ENCODE measurements at regions not wholly inside any gene's neighbourhood (a gene's known extent, or its start where the extent isn't known, plus 50 kb on each side); places are given as distances from the start of the nearest gene placed in this dataset.

DNA sequence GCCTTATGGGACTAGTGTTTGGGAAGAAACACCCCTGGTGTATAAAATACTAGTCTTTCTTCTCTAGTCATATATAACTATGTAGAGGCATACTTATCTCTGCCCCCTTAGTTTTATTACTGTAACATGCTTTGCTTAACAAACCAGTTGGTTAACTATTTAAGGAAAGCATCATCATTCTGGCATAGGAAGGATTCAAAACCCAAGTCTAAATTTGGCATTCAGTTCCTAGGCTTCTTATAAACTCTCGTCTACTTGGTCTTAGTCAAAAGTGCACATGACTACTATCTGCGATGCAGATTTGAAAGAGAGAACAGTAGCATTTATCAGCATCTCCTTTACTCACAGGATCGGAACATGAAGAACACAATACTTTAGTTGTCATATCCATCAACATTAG, 111.3 kb downstream of the MFAP3L start:
- no peak for DNase-seq
- ATAC-seq: no peak
- no peak overlapping the region for H3K4me3 Mint-ChIP-seq
- peaks cover 1% of the 10 kb centered on the region for H3K27me3 Mint-ChIP-seq
- CTCF ChIA-PET: no interaction called here
- H3K27ac Mint-ChIP-seq: no peak overlapping the region
- POLR2A ChIA-PET: no interaction called here
- H3K9me3 Mint-ChIP-seq: peaks cover 8% of the 10 kb centered on the region
- no peaks in the 10 kb centered on the region for H3K4me1 Mint-ChIP-seq (ENCODE audit: low read depth)
- no peak for TF ChIP-seq CTCF (IDR thresholded peaks at IDR 0.05)
- no peaks in the 10 kb centered on the region for H3K36me3 Mint-ChIP-seq (ENCODE audit: low read depth)
- intact Hi-C loops (cut with micrococcal nuclease): no loop called here

- Mint-ChIP-seq H3K27me3 (peaks cover 1% of the 10 kb centered on the region), H3K36me3 (ENCODE audit: low read depth) (no peaks in the 10 kb centered on the region), H3K4me1 (ENCODE audit: low read depth) (no peaks in the 10 kb centered on the region), H3K9me3 (peaks cover 8% of the 10 kb centered on the region), H3K27ac (no peak overlapping the region), H3K4me3 (no peak overlapping the region)
- ATAC-seq (no peak), DNase-seq (no peak)
- ChIA-PET POLR2A (no interaction called here), CTCF (interaction anchor here (0.5 kb wide), 1 partner anchor 254 kb away, joined by 3 read pairs; no protein-coding TSS in a partner anchor)
- intact Hi-C loops (cut with micrococcal nuclease): no loop called here
- TF ChIP-seq CTCF (IDR thresholded peaks at IDR 0.05): no peak
These were observed 113.2 kb downstream of the MFAP3L start for GRCh38 chr4:169912996-169913395.

DNA sequence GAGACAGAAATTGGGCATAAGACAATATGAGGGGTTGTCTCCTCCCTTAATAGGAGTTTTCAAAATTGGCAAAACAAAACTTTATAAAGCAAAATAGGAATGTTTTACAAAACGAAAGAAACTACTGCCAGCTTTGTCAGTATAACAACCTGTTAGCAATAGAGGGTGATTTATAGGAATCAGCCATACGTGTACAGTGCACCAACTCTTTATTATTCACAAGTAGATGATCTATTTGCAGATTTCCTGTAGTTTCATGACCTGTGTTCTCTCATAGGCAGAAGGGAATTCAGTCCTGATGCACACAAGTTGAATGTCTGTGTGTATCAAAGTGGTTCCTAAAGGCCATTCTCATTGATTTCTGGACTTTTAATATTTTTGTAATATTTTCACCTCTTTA, 116.3 kb downstream of the MFAP3L start:
- DNase-seq (no peak), ATAC-seq (no peak)
- TF ChIP-seq CTCF (IDR thresholded peaks at IDR 0.05): no peak
- no peaks in the 10 kb centered on the region for H3K4me1 Mint-ChIP-seq (ENCODE audit: low read depth)
- no peaks in the 10 kb centered on the region for H3K36me3 Mint-ChIP-seq (ENCODE audit: low read depth)
- H3K9me3 Mint-ChIP-seq: no peaks in the 10 kb centered on the region
- H3K27ac Mint-ChIP-seq: no peak overlapping the region
- CTCF ChIA-PET: no interaction called here
- POLR2A ChIA-PET: no interaction called here
- intact Hi-C loops (cut with micrococcal nuclease): no loop called here
- H3K27me3 Mint-ChIP-seq: peaks cover 3% of the 10 kb centered on the region
- H3K4me3 Mint-ChIP-seq: no peak overlapping the region

GRCh38 chr4:169909479-169909878, 116.7 kb downstream of the MFAP3L start:
- no peak for DNase-seq
- H3K4me1 Mint-ChIP-seq (ENCODE audit: low read depth): no peaks in the 10 kb centered on the region
- TF ChIP-seq CTCF (IDR thresholded peaks at IDR 0.05): no peak
- H3K27ac Mint-ChIP-seq: no peak overlapping the region
- no peaks in the 10 kb centered on the region for H3K9me3 Mint-ChIP-seq
- POLR2A ChIA-PET: no interaction called here
- peaks cover 3% of the 10 kb centered on the region for H3K27me3 Mint-ChIP-seq
- CTCF ChIA-PET: no interaction called here
- H3K36me3 Mint-ChIP-seq (ENCODE audit: low read depth): no peaks in the 10 kb centered on the region
- no peak overlapping the region for H3K4me3 Mint-ChIP-seq
- ATAC-seq: no peak
- intact Hi-C loops (cut with micrococcal nuclease): no loop called here

DNA sequence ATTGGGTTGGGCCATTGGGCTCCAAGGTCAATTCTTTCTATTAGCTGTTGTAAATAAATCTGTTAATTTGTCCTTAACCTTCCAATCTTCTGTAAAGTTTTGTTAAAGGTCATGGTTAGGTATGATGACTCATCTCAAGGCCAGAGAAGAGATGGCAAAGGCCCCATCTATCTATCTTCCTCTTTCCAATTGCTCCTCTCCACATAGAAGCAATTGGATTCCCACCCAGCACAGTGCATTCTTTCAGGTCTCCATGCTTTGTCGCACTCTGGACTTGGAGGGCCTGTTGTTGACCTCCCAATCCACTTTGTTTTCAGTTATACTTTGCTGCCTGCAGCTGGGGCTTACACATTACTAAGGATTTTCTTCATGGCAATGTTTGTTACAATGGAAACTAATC, 118.5 kb downstream of the MFAP3L start:
- no peak for TF ChIP-seq CTCF (IDR thresholded peaks at IDR 0.05)
- no peaks in the 10 kb centered on the region for H3K4me1 Mint-ChIP-seq (ENCODE audit: low read depth)
- ChIA-PET POLR2A (no interaction called here), CTCF (no interaction called here)
- H3K36me3 Mint-ChIP-seq (ENCODE audit: low read depth): no peaks in the 10 kb centered on the region
- no peaks in the 10 kb centered on the region for H3K9me3 Mint-ChIP-seq
- DNase-seq (no peak), ATAC-seq (no peak)
- no peak overlapping the region for H3K27ac Mint-ChIP-seq
- peaks cover 5% of the 10 kb centered on the region for H3K27me3 Mint-ChIP-seq
- intact Hi-C loops (cut with micrococcal nuclease): no loop called here
- no peak overlapping the region for H3K4me3 Mint-ChIP-seq

Data from activated CD8-positive, alpha-beta T cell treated with anti-CD3 and anti-CD28 coated beads for 36 hours (primary cell).